ENCODE measurements at regions not wholly inside any gene's neighbourhood (a gene's known extent, or its start where the extent isn't known, plus 50 kb on each side); places are given as distances from the start of the nearest gene placed in this dataset.
"Not testable (repeated sequence)": the region's sequence is repeated elsewhere in the genome, so short reads cannot be mapped to it uniquely, and the experiment has no call there.

- H2AFZ ChIP-seq (ENCODE audit: low read length); POLR2A ChIA-PET; FAIRE-seq; H3K9me3 ChIP-seq (ENCODE audit: low read length); CTCF ChIA-PET (ENCODE audit: low intra/inter-chr PET ratio, low total read pairs); DNase-seq (ENCODE audit: low spot score); H3K4me2 ChIP-seq (ENCODE audit: low read depth, low read length); ATAC-seq; H3K27ac ChIP-seq (ENCODE audit: extremely low read length, insufficient read depth, low read length); H3K4me3 ChIP-seq (replicated peaks in 1 of 3; ENCODE audit: insufficient read depth in 1 of 3, low read depth in 2 of 3, low read length in 3 of 3); H3K4me1 ChIP-seq (ENCODE audit: insufficient read depth, low read length); intact Hi-C loops (cut with micrococcal nuclease; ENCODE audit: unreplicated experiment); H3K36me3 ChIP-seq (replicated peaks in 1 of 2; ENCODE audit: control insufficient read depth in 1 of 2, insufficient read depth in 2 of 2, low read length in 2 of 2); H3K9ac ChIP-seq (ENCODE audit: insufficient read depth, low read depth, low read length); BruUV-seq (replicated peaks); H3K79me2 ChIP-seq (ENCODE audit: insufficient read depth, low read length); H4K20me1 ChIP-seq (ENCODE audit: insufficient read depth, low read length); in situ Hi-C loops (cut with HindIII; ENCODE audit: extremely low pct_ligation_motif_present, low pct_unique_long_range_greater_than_20kb); H3K27me3 ChIP-seq (ENCODE audit: control insufficient read depth in 1 of 2, insufficient read depth in 2 of 2, low read length in 2 of 2); TF ChIP-seq FOXA1 (IDR thresholded peaks at IDR 0.05): not testable (repeated sequence)
- TF ChIP-seq FOXA1 (CRISPR knock-in tag; IDR thresholded peaks at IDR 0.05) (0 out of 2 replicates have a peak, but pooled peaks have one; percentile 29), NRL (CRISPR knock-in tag; IDR thresholded peaks at IDR 0.05; ENCODE audit: borderline replicate concordance) (0 out of 2 replicates have a peak, but pooled peaks have one; percentile 27), ZNF281 (CRISPR knock-in tag; IDR thresholded peaks at IDR 0.05; ENCODE audit: borderline replicate concordance) (peak; percentile 58; the same call in 1 of the 2 replicates)
- 17% methylated on average over 6 of the region's 9 CpGs for WGBS (ENCODE audit: low lambda C conversion rate)
These were observed 447.3 kb upstream of the RAB6C start for GRCh38 chr2:129532158-129532557.

DNA sequence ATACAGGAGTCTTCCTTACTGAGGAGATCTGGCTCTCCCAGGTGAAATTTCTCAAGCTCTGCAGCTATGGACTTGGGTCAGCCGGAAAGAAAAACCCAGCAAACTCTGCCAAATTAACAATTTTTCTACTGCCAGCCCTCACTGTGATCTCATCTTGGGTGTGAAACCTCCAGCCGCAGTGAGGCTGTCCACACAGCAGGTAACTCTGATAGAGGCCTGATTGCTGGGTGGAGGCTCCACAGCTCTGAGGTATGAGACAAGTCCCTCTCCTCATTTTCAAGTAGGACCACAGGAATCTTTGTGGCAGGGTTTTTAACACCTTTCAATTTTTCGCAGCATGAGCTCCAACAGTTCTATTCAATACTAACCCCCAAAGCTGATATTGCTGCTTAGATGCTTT, 430.6 kb upstream of the RAB6C start:
- H3K36me3 ChIP-seq (replicated peaks in 1 of 2; ENCODE audit: control insufficient read depth in 1 of 2, insufficient read depth in 2 of 2, low read length in 2 of 2) = no peaks in the 10 kb centered on the region
- no peak overlapping the region for H3K4me3 ChIP-seq (replicated peaks in 1 of 3; ENCODE audit: insufficient read depth in 1 of 3, low read depth in 2 of 3, low read length in 3 of 3)
- 0% methylated on average over 3 of the region's 3 CpGs for WGBS (ENCODE audit: low lambda C conversion rate)
- no peaks in the 10 kb centered on the region for H3K79me2 ChIP-seq (ENCODE audit: insufficient read depth, low read length)
- H4K20me1 ChIP-seq (ENCODE audit: insufficient read depth, low read length) = no peaks in the 10 kb centered on the region
- H3K9ac ChIP-seq (ENCODE audit: insufficient read depth, low read depth, low read length) = no peak overlapping the region
- BruUV-seq (replicated peaks) = no TSS peak
- no peak overlapping the region for H3K4me2 ChIP-seq (ENCODE audit: low read depth, low read length)
- intact Hi-C loops (cut with micrococcal nuclease; ENCODE audit: unreplicated experiment) = no loop called here
- in situ Hi-C loops (cut with HindIII; ENCODE audit: extremely low pct_ligation_motif_present, low pct_unique_long_range_greater_than_20kb) = no loop called here
- no peaks in the 10 kb centered on the region for H3K4me1 ChIP-seq (ENCODE audit: insufficient read depth, low read length)
- no peak overlapping the region for H2AFZ ChIP-seq (ENCODE audit: low read length)
- ATAC-seq (no peak), DNase-seq (ENCODE audit: low spot score) (no peak), FAIRE-seq (no peak)
- no peak overlapping the region for H3K27ac ChIP-seq (ENCODE audit: extremely low read length, insufficient read depth, low read length)
- H3K27me3 ChIP-seq (ENCODE audit: control insufficient read depth in 1 of 2, insufficient read depth in 2 of 2, low read length in 2 of 2) = peaks cover 2 to 12% of the 10 kb centered on the region in 2 experiments; a peak in 1 of 5 replicates
- ChIA-PET POLR2A (no interaction called here), CTCF (ENCODE audit: low intra/inter-chr PET ratio, low total read pairs) (no interaction called here)
- no peaks in the 10 kb centered on the region for H3K9me3 ChIP-seq (ENCODE audit: low read length)
- TF ChIP-seq PHF8 (CRISPR knock-in tag; IDR thresholded peaks at IDR 0.05) (no peak), ZNF629 (CRISPR knock-in tag; conservative IDR thresholded peaks at IDR 0.05) (no peak), PTBP1 (IDR thresholded peaks at IDR 0.05; ENCODE audit: low read depth, low read length, poor library complexity, severe bottlenecking) (no peak), DMTF1 (CRISPR knock-in tag; IDR thresholded peaks at IDR 0.05) (no peak), ZSCAN22 (CRISPR knock-in tag; IDR thresholded peaks at IDR 0.05) (no peak), ZNF33B (CRISPR knock-in tag; IDR thresholded peaks at IDR 0.05) (no peak), ZNF382 (CRISPR knock-in tag; IDR thresholded peaks at IDR 0.05; ENCODE audit: borderline replicate concordance) (no peak), RFX3 (CRISPR knock-in tag; IDR thresholded peaks at IDR 0.05) (no peak), GTF3A (CRISPR knock-in tag; conservative IDR thresholded peaks at IDR 0.05) (no peak), DMAP1 (CRISPR knock-in tag; IDR thresholded peaks at IDR 0.05) (no peak), KDM2A (CRISPR knock-in tag; IDR thresholded peaks at IDR 0.05; ENCODE audit: borderline replicate concordance, low read depth) (no peak), ZNF703 (CRISPR knock-in tag; IDR thresholded peaks at IDR 0.05; ENCODE audit: borderline replicate concordance) (no peak)
